ENCODE measurements at regions not wholly inside any gene's neighbourhood (a gene's known extent, or its start where the extent isn't known, plus 50 kb on each side); places are given as distances from the start of the nearest gene placed in this dataset.
"Not testable (repeated sequence)": the region's sequence is repeated elsewhere in the genome, so short reads cannot be mapped to it uniquely, and the experiment has no call there.

DNA sequence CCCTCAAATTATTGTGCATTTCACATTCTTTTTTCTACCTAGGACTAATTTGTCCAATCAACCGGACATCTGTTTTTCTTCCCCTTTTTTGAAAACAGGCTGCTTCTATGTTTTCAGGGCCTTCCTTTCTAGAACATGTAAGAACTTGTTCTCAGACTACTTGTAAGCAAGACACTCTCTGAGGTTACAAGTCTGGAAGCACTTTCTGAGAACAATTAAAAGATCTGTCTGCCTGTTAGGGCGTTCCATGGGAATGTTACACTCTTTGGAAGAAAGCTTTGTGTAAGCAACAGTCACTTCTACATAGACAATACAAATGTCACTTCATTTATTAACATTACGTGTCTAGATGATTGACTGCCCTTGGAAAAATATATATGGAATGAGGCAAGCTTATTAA is 50.9 kb upstream of the HSPB3 start:
- DNase-seq (ENCODE audit: low read depth), result no peak

DNA sequence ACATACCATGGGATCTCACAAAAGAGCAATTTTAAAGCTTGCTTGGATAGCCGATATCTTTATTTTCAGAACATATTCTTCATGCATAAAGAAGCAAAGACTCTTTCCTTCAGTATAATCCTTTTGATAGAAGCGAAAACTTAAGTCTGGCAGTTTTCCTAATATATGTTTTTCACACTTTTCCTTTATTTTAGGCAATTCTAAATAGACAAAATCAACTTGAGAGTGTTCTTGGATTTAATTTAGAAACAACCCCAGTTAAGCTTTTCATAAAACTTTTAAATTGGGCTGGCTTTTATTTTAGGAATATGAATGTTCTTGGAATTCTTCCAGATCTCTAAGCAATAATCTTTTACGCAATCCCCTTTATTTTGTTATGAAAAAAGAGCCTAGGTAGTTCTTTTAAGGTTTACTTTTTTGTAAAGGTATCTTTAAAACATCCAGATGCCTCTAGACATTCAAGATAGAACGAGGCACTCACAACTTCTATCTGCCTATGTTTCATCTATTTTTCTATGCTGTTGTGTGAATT is 51.5 kb upstream of the HSPB3 start:
- DNase-seq (ENCODE audit: low read depth), result no peak

DNA sequence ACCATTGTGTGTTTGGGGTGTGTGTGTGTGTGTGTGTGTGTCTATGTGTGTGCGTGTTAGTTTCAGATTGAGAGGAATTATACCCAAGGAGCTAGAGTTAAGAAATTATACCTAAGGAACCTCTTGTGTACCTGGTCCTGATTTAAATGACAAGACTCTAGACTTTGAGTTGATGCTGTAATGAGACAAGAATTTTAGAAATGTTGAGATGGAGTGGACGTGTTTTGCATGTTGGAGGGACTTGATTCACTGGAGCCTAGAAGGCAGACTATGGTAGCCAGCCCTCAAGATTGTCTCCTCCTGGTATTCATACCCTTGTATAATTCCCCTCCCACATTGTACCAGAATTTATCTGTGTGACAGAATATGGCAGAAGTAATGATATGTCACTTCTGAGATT is 52.4 kb upstream of the HSPB3 start:
- DNase-seq (ENCODE audit: low read depth), result no peak

DNA sequence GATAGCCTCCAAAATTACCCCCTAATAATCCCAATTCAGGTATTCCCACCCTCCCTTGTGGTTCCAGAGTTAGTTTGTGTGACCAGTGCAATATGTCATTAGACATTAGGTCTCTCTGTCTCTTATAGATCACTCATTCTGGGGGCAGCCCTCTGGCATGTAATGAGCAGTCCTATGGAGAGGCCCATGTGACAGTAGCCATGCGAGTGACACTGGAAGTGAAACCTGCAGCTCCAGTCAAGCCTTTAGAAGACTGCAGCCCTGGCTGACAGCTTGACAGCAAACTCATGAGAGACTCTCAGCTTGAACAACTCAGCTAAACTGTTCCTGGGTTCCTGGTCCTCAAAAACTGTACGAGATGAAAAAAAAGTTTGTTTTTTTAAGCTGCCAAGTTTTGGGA is 54.0 kb upstream of the HSPB3 start:
- no peak for DNase-seq (ENCODE audit: low read depth)

DNA sequence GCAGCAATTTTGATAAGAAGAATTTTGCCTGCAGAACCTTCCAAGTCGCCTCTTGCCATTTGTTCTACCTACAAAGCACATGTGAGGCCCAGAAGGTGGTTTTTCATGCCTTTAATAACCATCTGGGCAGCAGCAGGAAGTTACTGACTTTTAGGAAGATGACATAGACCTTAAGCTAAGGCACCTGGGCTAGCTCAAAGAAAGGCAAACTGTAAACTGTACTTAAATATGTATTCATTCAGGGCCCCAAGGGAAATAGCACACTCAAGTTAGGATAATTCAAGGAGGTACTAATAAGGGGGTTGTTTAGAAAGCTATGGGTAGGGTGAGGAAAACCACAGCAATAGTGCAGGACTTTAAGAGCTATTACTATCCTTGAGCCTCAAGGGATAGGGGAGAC is 57.3 kb upstream of the HSPB3 start:
- DNase-seq (ENCODE audit: low read depth), result no peak

DNA sequence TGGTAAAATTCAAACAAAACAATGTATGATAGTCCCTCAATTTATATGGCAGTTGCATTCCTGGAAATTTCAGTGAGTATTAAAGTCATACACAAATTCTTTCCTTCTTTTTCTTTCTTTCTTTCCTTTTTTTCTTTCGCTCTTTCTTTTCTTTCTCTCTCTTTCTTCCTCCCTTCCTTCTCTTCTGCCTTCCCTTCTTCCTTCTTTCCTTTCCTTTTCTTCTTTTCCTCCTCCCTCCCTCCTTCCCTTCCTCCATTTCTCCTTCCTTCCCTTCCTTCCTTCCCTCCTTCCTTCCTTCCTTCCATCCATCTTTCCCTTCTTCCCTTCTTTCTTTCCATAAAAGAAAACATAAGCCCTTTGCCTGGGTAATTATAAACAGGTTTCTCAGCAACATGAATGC is 58.1 kb upstream of the HSPB3 start:
- no peak for DNase-seq (ENCODE audit: low read depth)

DNA sequence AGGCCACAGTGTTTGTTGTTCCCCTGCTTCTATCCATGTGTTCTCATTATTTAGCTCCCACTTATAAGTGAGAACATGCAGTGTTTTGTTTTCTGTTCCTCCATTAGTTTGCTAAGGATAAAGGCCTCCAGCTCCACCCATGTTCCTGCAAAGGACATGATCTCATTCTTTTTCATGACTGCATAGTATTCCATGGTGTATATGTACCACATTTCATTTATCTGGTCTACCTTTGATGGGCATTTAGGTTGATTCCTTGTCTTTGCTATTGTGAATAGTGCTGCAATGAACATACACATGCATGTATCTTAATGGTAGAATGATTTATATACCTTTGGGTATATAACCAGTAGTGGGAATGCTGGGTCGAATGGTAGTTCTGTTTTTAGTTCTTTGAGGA is 62.5 kb upstream of the HSPB3 start:
- not testable (repeated sequence) for DNase-seq (ENCODE audit: low read depth)

DNA sequence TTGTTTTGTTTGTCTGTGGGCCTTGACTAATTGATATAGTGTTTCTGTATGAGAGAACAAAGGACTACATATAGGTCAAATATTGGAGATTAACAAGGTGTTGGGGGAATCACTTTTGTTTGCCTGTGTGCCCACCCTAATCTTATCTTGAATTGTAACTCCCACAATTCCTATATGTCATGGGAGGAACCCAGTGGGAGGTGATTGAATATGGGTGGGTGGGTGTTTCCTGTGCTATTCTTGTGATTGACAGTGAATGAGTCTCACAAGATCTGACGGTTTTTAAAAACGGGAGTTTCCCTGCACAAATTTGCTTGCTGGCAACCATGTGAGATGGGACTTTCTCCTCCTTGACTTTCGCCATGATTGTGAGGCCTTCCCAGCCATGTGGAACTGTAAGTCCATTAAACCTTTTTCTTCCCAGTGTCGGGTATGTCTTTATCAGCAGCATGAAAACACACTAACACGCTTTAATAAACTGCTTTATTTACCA is 64.9 kb upstream of the HSPB3 start:
- no peak for DNase-seq (ENCODE audit: low read depth)

DNA sequence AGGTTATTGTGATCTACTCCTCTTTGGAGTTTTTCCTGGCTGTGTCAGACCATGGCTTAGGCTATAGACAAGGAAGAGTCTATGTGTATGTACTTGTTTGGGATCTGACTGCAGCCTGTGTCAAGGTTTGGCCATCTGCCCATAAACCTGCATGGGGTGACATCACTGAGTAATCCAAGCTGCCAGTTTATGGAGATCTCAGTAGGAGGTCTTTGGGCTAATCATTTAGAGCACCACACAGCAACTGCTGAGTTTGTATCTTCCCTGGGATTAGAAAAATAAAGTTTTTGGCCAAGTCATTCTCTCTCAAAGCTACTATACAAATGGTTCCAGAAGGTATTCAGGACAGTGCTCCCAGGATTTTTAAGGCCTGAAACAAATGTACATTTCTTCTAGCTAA is 65.5 kb upstream of the HSPB3 start:
- peak; percentile 39 for DNase-seq (ENCODE audit: low read depth)

DNA sequence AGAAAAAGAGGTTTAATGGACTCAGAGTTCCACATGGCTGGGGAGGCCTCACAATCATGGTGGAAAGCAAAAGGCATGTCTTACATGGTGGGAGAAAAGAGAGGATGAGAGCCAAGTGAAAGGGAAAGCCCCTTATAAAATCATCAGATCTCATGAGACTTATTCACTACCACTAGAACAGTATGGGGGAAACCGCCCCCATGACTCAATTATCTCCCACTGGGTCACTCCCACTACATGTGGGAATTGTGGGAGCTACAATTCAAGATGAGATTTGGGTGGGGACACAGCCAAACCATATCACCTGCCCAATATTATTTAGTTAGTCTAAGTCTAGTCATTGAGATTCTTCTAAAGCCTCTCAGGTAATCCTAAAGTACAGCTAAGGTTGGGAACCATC is 66.1 kb upstream of the HSPB3 start:
- DNase-seq (ENCODE audit: low read depth), result not testable (repeated sequence)

DNA sequence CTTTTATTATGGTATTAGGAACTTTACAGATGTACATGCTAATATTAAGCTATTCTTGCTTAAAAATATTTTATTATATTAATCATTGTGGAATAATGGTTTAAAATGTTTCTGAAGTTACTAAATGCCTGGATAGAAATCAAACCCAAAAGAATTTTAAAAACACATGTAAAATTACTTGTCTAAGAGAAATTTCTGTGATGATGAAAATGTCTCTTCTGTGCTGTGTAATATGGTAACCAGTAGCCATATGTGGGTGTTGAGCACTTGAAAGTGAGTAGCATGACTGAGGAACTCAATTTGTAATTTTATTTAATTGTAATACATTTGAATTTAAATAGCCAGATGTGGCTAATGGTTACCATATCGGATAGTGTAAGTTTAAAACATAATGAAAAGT is 66.7 kb upstream of the HSPB3 start:
- DNase-seq (ENCODE audit: low read depth), result no peak

DNA sequence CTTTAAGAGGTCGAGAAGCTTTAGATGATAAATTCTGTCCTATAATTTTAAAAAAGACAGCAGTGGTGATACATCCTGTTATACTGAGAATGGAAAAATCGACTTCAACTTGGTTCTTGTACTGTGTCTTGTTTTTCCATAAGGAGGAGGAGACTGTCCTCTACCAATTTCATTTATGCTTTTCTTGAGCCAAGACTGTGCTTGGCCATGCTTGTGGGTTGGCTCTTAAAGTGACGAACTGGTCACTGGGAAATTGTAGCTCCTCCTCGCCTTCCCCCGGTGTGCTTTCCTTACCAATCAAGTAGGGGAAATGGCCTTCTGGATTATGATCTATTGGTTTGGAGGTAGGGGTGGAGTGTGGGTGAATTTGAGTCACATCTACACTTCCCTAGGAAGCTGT is 67.1 kb upstream of the HSPB3 start:
- DNase-seq (ENCODE audit: low read depth), result no peak

DNA sequence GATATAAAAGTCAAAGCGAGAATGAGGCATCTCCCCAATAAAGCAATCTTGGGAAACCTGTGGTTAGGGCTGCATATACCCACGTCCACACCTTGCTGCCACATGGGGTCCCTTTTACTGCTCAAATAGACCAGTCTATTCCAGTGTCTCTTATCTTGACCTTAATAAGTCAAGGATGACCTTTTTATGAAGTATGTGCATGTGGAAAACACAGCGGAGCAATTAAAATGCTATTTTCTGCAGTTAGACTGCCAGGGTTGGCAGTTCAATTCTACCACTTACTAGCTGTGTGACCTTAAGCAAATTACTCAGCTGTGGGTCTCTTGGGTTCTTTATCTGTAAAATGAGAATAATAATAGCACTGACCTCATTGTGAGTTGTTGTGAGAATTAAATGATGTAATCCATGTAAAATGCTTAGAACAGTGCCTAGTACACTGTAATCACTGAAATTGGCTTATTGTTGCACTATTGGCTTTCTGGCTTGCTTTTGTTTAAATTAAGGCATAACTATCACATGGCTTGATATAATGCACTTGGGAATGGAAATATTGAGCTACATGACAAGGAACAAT is 67.8 kb upstream of the HSPB3 start:
- no peak for DNase-seq (ENCODE audit: low read depth)

DNA sequence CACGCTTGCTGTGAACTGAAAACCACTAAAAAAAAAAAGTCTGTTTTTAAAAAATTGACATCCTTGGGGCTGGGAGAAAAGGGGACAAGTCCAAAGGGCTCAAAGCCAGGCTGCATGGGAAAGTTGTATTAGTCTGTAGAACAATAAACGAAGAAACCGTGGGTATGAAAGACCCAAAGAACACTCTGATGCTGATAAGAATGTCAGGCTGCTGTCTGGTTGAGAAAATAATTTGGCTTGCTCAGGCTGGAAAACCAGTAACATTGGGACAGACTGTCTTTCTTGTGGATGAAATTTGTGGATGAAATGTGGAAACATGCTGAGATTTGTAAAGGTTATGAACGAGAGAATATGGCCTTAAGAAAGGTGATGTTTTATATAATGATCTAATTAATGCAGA is 68.5 kb upstream of the HSPB3 start:
- DNase-seq (ENCODE audit: low read depth), result no peak

DNA sequence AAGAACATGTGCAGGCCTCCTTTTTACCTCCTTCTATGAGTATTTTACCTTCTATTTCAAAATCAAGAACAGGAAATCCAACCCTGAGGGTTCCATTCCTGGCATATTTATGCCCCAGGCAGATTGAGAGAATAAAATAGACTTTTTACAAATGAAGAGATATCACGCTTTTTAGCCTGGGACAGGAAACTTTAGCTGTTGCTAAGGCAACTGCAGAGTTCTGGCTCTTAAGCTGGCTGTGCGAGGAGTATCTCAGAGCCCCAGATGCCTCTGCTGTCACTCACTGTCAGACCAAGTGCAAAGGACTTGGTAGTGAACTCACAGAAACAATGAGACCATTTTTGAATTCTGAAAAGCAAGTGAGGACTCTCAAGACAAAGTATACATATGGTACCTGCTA is 69.5 kb upstream of the HSPB3 start:
- DNase-seq (ENCODE audit: low read depth), result no peak

DNA sequence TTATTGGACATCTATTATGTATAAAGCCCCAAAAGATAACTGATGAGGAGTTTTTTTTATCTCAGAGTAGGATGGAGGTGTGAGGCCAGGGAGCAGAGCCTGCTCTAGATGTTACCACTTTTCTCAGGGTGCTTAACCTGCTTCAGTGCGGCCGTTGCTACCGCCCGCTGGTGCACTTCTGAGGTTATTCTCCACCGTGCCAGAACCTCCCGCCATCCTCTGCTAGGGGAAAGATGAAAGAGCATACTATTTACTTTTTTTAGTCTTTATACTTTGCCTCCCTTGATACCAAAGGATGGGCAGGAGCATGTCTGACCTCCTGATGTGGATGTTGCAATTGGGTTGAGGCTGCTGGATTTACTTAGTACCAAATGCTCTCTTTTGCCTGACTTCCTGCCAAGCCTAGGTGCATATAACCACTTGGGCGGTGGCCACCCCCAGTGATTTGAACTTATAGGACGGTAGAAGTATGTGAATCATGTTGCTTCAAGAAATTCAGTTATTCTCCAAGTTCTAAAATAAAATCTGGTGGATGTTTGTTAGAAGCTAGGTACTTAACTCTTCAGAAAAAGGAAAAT is 71.1 kb upstream of the HSPB3 start:
- no peak for DNase-seq (ENCODE audit: low read depth)

DNA sequence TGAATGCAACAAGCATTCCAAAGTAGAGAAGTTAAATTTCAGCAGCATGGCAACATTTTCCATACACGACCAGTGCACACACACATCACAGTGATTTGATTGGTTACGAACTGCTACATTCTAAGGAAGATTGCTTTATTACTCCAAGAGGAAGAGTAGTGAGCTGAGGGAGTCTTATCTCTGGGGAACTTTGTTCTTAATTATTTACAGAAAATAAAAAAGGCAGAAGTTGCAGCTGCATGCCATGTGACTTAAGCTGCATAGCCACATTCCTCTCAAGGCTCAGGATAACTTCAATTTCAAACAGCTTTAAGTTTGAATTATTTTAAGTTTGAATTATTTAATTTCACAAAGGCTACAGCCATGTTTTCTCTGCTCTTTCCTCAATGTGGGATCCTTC is 71.6 kb upstream of the HSPB3 start:
- no peak for DNase-seq (ENCODE audit: low read depth)

DNA sequence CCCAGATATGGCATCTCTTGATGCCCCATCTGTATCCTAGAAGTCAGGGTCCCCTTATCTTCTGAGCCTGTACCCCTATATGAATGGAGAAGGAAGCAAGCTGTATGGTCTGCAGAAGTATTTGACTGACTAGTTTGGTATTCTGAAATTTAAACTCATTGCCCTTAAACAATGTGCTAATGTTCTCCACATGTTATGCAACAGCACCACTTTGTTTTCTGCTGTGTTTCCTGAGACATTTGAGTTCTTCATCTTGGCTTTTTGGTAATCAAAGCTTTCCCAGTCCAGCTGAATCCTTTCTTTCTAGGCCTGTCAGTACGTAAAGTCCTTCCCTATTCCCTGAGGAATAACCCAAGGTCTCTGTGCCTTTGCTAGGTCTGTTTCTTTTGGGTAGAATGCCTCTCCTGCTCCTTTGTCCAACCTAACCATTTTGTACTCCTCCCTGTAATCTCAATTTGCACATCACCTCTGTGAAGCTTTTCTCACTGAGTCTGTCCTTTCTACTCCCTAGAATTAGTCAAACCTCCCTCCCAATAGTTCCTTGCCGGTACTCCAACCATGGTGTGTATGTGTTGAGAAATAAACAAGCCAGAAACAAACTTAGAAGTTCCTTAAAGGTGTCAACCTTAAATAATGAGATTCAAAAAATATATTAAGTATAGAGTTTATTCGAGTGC is 72.1 kb upstream of the HSPB3 start:
- no peak for DNase-seq (ENCODE audit: low read depth)

DNA sequence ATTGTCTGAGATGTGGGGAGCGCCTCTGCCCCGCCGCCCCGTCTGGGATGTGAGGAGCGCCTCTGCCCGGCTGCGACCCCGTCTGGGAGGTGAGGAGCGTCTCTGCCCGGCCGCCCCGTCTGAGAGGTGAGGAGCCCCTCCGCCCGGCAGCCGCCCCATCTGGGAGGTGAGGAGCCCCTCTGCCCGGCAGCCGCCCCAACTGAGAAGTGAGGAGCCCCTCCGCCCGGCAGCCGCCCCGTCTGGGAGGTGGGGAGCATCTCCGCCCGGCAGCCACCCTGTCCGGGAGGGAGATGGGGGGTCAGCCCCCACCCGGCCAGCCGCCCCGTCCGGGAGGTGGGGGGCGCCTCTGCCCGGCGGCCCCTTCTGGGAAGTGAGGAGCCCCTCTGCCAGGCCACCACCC is 70.9 kb upstream of the ARL15 start:
- not testable (repeated sequence) for DNase-seq (ENCODE audit: low read depth)

DNA sequence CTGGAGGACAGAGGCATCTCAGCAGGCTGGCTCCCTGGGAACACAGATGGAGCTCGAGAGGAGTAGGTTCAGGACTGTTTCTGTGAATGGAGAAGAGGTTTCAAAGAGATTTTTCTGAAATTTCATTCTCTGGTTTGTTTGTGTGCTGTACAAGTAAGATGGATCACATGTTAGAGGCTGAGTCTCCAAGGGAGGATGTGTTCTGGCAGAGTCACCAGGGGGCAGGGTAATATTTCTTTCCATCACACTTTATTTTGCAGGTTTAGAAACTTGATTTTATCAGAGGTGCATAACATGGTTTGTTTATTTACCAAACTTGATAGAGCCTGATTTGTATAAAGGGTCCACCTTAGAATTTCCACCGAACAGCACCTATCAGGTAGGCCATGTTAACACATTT is 69.2 kb upstream of the ARL15 start:
- no peak for DNase-seq (ENCODE audit: low read depth)

DNA sequence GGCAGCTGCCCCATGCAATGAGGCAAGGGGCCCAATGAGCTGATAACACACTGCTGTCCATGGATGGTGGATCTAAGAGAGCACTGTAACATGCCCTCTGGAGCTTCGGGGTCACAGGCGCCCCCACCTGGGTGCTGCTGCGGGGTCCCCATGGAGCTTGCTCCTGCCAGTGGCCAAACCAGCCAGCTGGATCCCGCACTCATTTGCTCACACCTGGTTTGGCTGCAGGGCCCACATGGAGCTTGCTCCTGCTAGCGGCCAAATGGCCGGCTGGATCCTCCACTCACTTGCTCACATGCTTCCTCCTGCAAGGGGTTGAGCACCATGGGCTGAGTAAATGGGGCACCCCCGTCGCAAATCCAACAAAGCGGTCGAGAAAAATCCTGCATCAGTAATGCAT is 68.3 kb upstream of the ARL15 start:
- DNase-seq (ENCODE audit: low read depth), result no peak

DNA sequence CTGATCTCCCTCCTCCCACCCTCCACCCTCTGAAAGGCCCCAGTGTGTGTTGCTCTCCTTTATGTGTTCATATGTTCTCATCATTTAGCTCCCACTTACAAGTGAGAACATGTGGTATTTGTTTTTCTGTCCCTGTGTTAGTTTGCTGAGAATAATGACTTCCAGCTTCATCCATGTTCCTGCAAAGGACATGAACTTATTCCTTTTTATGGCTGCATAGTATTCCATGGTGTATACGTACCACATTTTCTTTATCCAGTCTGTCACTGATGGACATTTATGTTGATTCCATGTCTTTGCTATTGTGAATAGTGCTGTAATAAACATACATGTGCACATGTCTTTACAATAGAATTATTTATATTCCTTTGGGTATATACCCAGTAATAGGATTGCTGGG is 67.0 kb upstream of the ARL15 start:
- not testable (repeated sequence) for DNase-seq (ENCODE audit: low read depth)

DNA sequence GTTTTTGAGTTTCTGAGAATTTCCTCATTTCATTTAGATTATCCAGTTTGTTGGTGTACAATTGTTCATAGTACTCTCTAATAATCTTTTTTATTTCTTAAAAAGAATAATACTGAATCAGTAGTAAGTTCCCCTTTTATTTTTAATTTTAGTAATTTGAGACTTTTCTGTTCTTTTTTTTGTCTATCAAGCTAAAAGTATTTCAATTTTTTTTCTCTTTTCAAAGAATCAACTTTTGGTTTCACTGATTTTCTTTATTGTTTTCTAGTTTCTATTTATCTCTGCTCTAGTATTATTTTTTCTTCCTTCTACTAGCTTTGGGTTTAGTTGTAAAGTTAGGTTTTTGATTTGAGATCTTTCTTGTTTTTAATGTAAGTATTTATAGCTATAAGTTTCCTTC is 60.6 kb upstream of the ARL15 start:
- no peak for DNase-seq (ENCODE audit: low read depth)

DNA sequence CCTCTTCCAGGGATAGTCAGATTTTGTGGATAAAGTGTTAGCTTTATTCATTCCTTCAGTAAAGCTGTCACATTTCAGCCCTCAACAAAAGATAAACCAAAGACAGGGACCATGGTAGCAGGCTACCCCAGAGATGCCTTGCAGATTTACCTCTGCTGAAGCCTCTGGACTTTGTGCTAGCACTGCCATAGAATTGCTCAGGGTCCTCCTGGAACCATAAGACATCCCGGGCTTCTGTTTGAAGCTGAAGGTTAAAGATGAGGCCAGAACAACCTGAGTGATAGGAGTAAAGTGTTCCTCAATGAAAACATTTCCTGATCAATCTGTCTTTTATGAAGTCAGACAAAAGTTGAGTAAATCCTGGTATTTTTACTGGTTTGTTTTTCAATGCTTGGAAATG is 57.5 kb upstream of the ARL15 start:
- no peak for DNase-seq (ENCODE audit: low read depth)

Data from HS-27A (cell line).